ENCODE measurements at regions not wholly inside any gene's neighbourhood (a gene's known extent, or its start where the extent isn't known, plus 50 kb on each side); places are given as distances from the start of the nearest gene placed in this dataset.

DNA sequence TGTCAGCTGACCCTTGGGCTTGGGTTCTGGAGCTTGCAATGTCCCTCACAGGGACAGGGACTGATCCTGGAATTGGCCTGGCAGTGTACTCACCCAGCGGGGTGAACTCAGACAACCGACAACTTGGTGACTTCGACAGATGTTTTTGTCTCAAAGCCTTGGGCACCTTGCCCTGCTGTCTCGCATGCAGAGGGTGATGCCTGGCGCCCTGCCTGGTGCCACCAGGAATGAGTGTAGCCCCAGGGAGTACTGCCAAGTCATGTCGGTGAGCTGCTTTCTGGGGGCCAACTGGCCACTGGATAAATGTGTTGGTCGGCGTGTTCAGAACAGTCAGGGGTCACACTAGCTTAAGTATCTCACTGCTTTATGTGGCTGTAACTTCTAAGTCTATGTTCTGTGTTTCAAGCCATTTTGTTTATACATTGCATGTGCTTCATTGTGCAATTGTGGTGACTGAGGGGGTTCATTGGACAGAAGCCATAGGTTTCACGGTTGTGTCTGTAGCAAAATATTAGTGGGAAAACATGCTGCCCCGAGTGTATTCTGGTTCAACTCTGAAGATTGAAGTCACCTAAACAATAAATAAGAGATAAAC is 96.3 kb upstream of the TNFSF11 start:
- TF ChIP-seq, protein P1, sequence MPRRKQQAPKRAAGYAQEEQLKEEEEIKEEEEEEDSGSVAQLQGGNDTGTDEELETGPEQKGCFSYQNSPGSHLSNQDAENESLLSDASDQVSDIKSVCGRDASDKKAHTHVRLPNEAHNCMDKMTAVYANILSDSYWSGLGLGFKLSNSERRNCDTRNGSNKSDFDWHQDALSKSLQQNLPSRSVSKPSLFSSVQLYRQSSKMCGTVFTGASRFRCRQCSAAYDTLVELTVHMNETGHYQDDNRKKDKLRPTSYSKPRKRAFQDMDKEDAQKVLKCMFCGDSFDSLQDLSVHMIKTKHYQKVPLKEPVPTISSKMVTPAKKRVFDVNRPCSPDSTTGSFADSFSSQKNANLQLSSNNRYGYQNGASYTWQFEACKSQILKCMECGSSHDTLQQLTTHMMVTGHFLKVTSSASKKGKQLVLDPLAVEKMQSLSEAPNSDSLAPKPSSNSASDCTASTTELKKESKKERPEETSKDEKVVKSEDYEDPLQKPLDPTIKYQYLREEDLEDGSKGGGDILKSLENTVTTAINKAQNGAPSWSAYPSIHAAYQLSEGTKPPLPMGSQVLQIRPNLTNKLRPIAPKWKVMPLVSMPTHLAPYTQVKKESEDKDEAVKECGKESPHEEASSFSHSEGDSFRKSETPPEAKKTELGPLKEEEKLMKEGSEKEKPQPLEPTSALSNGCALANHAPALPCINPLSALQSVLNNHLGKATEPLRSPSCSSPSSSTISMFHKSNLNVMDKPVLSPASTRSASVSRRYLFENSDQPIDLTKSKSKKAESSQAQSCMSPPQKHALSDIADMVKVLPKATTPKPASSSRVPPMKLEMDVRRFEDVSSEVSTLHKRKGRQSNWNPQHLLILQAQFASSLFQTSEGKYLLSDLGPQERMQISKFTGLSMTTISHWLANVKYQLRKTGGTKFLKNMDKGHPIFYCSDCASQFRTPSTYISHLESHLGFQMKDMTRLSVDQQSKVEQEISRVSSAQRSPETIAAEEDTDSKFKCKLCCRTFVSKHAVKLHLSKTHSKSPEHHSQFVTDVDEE (CRISPR knock-in tag; IDR thresholded peaks at IDR 0.05): no peak
- no peak for TF ChIP-seq BACH2 (CRISPR knock-in tag; IDR thresholded peaks at IDR 0.05; ENCODE audit: borderline replicate concordance)
- TF ChIP-seq TCF4 (CRISPR knock-in tag; IDR thresholded peaks at IDR 0.05; ENCODE audit: borderline replicate concordance): no peak

Measured in SK-N-SH treated with all-trans-retinoic acid at 6 μM for 48 hours (cell line).